ENCODE measurements at regions not wholly inside any gene's neighbourhood (a gene's known extent, or its start where the extent isn't known, plus 50 kb on each side); places are given as distances from the start of the nearest gene placed in this dataset.
"Not testable (repeated sequence)": the region's sequence is repeated elsewhere in the genome, so short reads cannot be mapped to it uniquely, and the experiment has no call there.

- no peaks in the 10 kb centered on the region for H3K36me3 ChIP-seq (ENCODE audit: control insufficient read depth in 2 of 2, extremely low read depth in 1 of 2, insufficient read depth in 2 of 2, low read length in 2 of 2)
- dilution Hi-C loops (cut with MboI; ENCODE audit: extremely low pct_ligation_motif_present, low sequenced_read_pairs) (no loop called here), intact Hi-C loops (cut with micrococcal nuclease) (no loop called here)
- H3K27me3 ChIP-seq (ENCODE audit: control insufficient read depth in 2 of 2, insufficient read depth in 2 of 2, low read length in 2 of 2) = no peaks in the 10 kb centered on the region
- no peaks in the 10 kb centered on the region for H3K9me3 ChIP-seq (replicated peaks; ENCODE audit: control insufficient read depth, insufficient read depth, low read length)
- no peaks in the 10 kb centered on the region for H3K4me1 ChIP-seq (ENCODE audit: control insufficient read depth, extremely low read depth, insufficient read depth, low read length)
- H3K9me1 ChIP-seq (replicated peaks; ENCODE audit: control insufficient read depth, extremely low read depth, insufficient read depth, low read length) = no peaks in the 10 kb centered on the region
- H3K9ac ChIP-seq (replicated peaks; ENCODE audit: extremely low read depth, insufficient read depth, low read length) = no peak overlapping the region
- BruUV-seq (replicated peaks) = no TSS peak
- DNase-seq (ENCODE audit: low read depth, low spot score) = no peak
- ChIA-PET POLR2A (no interaction called here), CTCF (no interaction called here)
- no peak overlapping the region for H3K4me2 ChIP-seq (ENCODE audit: insufficient read depth, low read length)
- H3K4me3 ChIP-seq (replicated peaks in 1 of 3; ENCODE audit: insufficient read depth in 1 of 3, low read depth in 1 of 3, low read length in 3 of 3) = no peak overlapping the region
- no peak overlapping the region for H2AFZ ChIP-seq (ENCODE audit: low read depth, low read length)
- no peak for TF ChIP-seq JUN (IDR thresholded peaks at IDR 0.05; ENCODE audit: borderline replicate concordance, insufficient read depth, insufficient read length, low read depth)
- TF ChIP-seq GATA2 (IDR thresholded peaks at IDR 0.05; ENCODE audit: insufficient read depth, insufficient read length, low read depth, low read length) = no peak
- no peak for TF ChIP-seq POLR2A (IDR thresholded peaks at IDR 0.05; ENCODE audit: low read depth, low read length)
- TF ChIP-seq EZH2 (IDR thresholded peaks at IDR 0.05; ENCODE audit: borderline replicate concordance, low read depth, low read length, severe bottlenecking) = no peak
- no peak for TF ChIP-seq MYC (IDR thresholded peaks at IDR 0.05; ENCODE audit: low read depth, low read length)
- no peak for TF ChIP-seq FOS (IDR thresholded peaks at IDR 0.05; ENCODE audit: borderline replicate concordance, insufficient read depth, low read length)
- no peaks in the 10 kb centered on the region for H3K79me2 ChIP-seq (ENCODE audit: control insufficient read depth, insufficient read depth, low read length)
- no peak overlapping the region for H3K27ac ChIP-seq (ENCODE audit: insufficient read depth, low read depth, low read length)
- FAIRE-seq = no peak
- no peaks in the 10 kb centered on the region for H4K20me1 ChIP-seq (replicated peaks; ENCODE audit: control insufficient read depth, extremely low read depth, insufficient read depth, low read length)
These were observed 77.8 kb upstream of the ZNF462 start for GRCh38 chr9:106785200-106785599.

- H4K20me1 ChIP-seq (replicated peaks; ENCODE audit: control insufficient read depth, extremely low read depth, insufficient read depth, low read length); H2AFZ ChIP-seq (ENCODE audit: low read depth, low read length); dilution Hi-C loops (cut with MboI; ENCODE audit: extremely low pct_ligation_motif_present, low sequenced_read_pairs); H3K9me1 ChIP-seq (replicated peaks; ENCODE audit: control insufficient read depth, extremely low read depth, insufficient read depth, low read length); H3K79me2 ChIP-seq (ENCODE audit: control insufficient read depth, insufficient read depth, low read length); H3K36me3 ChIP-seq (ENCODE audit: control insufficient read depth in 2 of 2, extremely low read depth in 1 of 2, insufficient read depth in 2 of 2, low read length in 2 of 2); H3K9ac ChIP-seq (replicated peaks; ENCODE audit: extremely low read depth, insufficient read depth, low read length); H3K27me3 ChIP-seq (ENCODE audit: control insufficient read depth in 2 of 2, insufficient read depth in 2 of 2, low read length in 2 of 2); H3K4me1 ChIP-seq (ENCODE audit: control insufficient read depth, extremely low read depth, insufficient read depth, low read length); BruUV-seq (replicated peaks); POLR2A ChIA-PET; H3K4me3 ChIP-seq (replicated peaks in 1 of 3; ENCODE audit: insufficient read depth in 1 of 3, low read depth in 1 of 3, low read length in 3 of 3); CTCF ChIA-PET; FAIRE-seq; DNase-seq (ENCODE audit: low read depth, low spot score); intact Hi-C loops (cut with micrococcal nuclease); H3K9me3 ChIP-seq (replicated peaks; ENCODE audit: control insufficient read depth, insufficient read depth, low read length); H3K27ac ChIP-seq (ENCODE audit: insufficient read depth, low read depth, low read length); H3K4me2 ChIP-seq (ENCODE audit: insufficient read depth, low read length): not testable (repeated sequence)
These were observed 74.9 kb upstream of the ZNF462 start for GRCh38 chr9:106788021-106788420.
